ENCODE measurements at regions not wholly inside any gene's neighbourhood (a gene's known extent, or its start where the extent isn't known, plus 50 kb on each side); places are given as distances from the start of the nearest gene placed in this dataset.

- TF ChIP-seq POLR2AphosphoS5 (IDR thresholded peaks at IDR 0.05) (no peak), POLR2A (IDR thresholded peaks at IDR 0.05) (no peak), CTCF (IDR thresholded peaks at IDR 0.05) (no peak)
- H3K4me1 ChIP-seq: no peaks in the 10 kb centered on the region
- DNase-seq (ENCODE audit: low spot score in 2 of 2): peak in 1 of 2 donors; percentile 12
- no peaks in the 10 kb centered on the region for H3K9me3 ChIP-seq
- no peaks in the 10 kb centered on the region for H3K36me3 ChIP-seq
- no peak overlapping the region for H3K4me3 ChIP-seq
- intact Hi-C loops (cut with DNase I; ENCODE audit: low total_unique reads): no loop called here
- no peak overlapping the region for H3K27ac ChIP-seq
- H3K27me3 ChIP-seq: peaks cover 0 to 14% of the 10 kb centered on the region in 2 donors
Observed at GRCh38 chr6:168149015-168149414, 70.0 kb upstream of the FRMD1 start.

GRCh38 chr6:168148231-168148849, 69.3 kb upstream of the FRMD1 start:
- Histone ChIP-seq H3K27ac (no peak overlapping the region), H3K36me3 (no peaks in the 10 kb centered on the region), H3K27me3 (peaks cover 0 to 14% of the 10 kb centered on the region in 2 donors), H3K9me3 (no peaks in the 10 kb centered on the region), H3K4me3 (no peak overlapping the region), H3K4me1 (no peaks in the 10 kb centered on the region)
- peak in 1 of 2 donors; percentile 12 for DNase-seq (ENCODE audit: low spot score in 2 of 2)
- TF ChIP-seq POLR2A (IDR thresholded peaks at IDR 0.05): no peak
- no peak for TF ChIP-seq CTCF (IDR thresholded peaks at IDR 0.05)
- no peak for TF ChIP-seq POLR2AphosphoS5 (IDR thresholded peaks at IDR 0.05)
- intact Hi-C loops (cut with DNase I; ENCODE audit: low total_unique reads): no loop called here

GRCh38 chr6:168147205-168147738, 68.3 kb upstream of the FRMD1 start:
- intact Hi-C loops (cut with DNase I; ENCODE audit: low total_unique reads): no loop called here
- Histone ChIP-seq H3K27me3 (peaks cover 0 to 14% of the 10 kb centered on the region in 2 donors), H3K9me3 (no peaks in the 10 kb centered on the region), H3K4me1 (no peaks in the 10 kb centered on the region), H3K4me3 (no peak overlapping the region), H3K27ac (no peak overlapping the region), H3K36me3 (no peaks in the 10 kb centered on the region)
- TF ChIP-seq CTCF (IDR thresholded peaks at IDR 0.05) (no peak), POLR2AphosphoS5 (IDR thresholded peaks at IDR 0.05) (no peak), POLR2A (IDR thresholded peaks at IDR 0.05) (no peak)
- DNase-seq (ENCODE audit: low spot score in 2 of 2): no peak

GRCh38 chr6:168145747-168146596, 67.0 kb upstream of the FRMD1 start:
- H3K4me3 ChIP-seq: no peak overlapping the region
- no peaks in the 10 kb centered on the region for H3K4me1 ChIP-seq
- no peak for DNase-seq (ENCODE audit: low spot score in 2 of 2)
- H3K27me3 ChIP-seq: peaks cover 0 to 14% of the 10 kb centered on the region in 2 donors
- no peak for TF ChIP-seq POLR2AphosphoS5 (IDR thresholded peaks at IDR 0.05)
- no peak for TF ChIP-seq POLR2A (IDR thresholded peaks at IDR 0.05)
- no peak for TF ChIP-seq CTCF (IDR thresholded peaks at IDR 0.05)
- no peaks in the 10 kb centered on the region for H3K9me3 ChIP-seq
- H3K27ac ChIP-seq: no peak overlapping the region
- H3K36me3 ChIP-seq: no peaks in the 10 kb centered on the region
- intact Hi-C loops (cut with DNase I; ENCODE audit: low total_unique reads): no loop called here

- intact Hi-C loops (cut with DNase I; ENCODE audit: low total_unique reads): no loop called here
- DNase-seq (ENCODE audit: low spot score in 2 of 2): peak in 1 of 2 donors; percentile 4
- H3K27ac ChIP-seq: no peak overlapping the region
- H3K4me1 ChIP-seq: no peaks in the 10 kb centered on the region
- TF ChIP-seq POLR2A (IDR thresholded peaks at IDR 0.05) (no peak), CTCF (IDR thresholded peaks at IDR 0.05) (no peak), POLR2AphosphoS5 (IDR thresholded peaks at IDR 0.05) (no peak)
- H3K36me3 ChIP-seq: no peaks in the 10 kb centered on the region
- H3K9me3 ChIP-seq: no peaks in the 10 kb centered on the region
- H3K27me3 ChIP-seq: no peaks in the 10 kb centered on the region
- no peak overlapping the region for H3K4me3 ChIP-seq
Observed at GRCh38 chr6:168139121-168139520, 60.1 kb upstream of the FRMD1 start.
